GM12891 (cell line): ENCODE measurements at regions not wholly inside any gene's neighbourhood (a gene's known extent, or its start where the extent isn't known, plus 50 kb on each side); places are given as distances from the start of the nearest gene placed in this dataset.

Experiments
- POLR2A ChIP-seq: IDR thresholded peaks from 2 replicates; pipeline ENCODE4 v1.6.1; 2011; ENCODE audit warnings: low read depth, low read length, control low read depth
- POLR2AphosphoS5 ChIP-seq: IDR thresholded peaks from 2 replicates; pipeline ENCODE4 v1.6.1; 2011; ENCODE audit warnings: low read depth, low read length, control low read depth
- TAF1 ChIP-seq: IDR thresholded peaks from 2 replicates; pipeline ENCODE4 v1.6.1; 2011; ENCODE audit warnings: low read depth, low read length, control low read depth

GRCh38 chr3:188046561-188047211 lies 107.3 kb upstream of the LPP start:
- no peak for TF ChIP-seq TAF1
- TF ChIP-seq POLR2A: no peak
- TF ChIP-seq POLR2AphosphoS5: no peak
